ENCODE measurements at regions not wholly inside any gene's neighbourhood (a gene's known extent, or its start where the extent isn't known, plus 50 kb on each side); places are given as distances from the start of the nearest gene placed in this dataset.

GRCh38 chrX:40244980-40245379 lies 147.2 kb upstream of the BCOR start:
- no peak overlapping the region for H3K4me3 ChIP-seq (ENCODE audit: low read depth, low read length)
- H3K27me3 ChIP-seq (ENCODE audit: control insufficient read depth, insufficient read depth, low read length) = no peaks in the 10 kb centered on the region
- no peak for TF ChIP-seq CTCF (IDR thresholded peaks at IDR 0.05; ENCODE audit: insufficient read depth, low read length, poor library complexity, severe bottlenecking)
- DNase-seq (ENCODE audit: low read depth) = no peak
- H3K36me3 ChIP-seq (ENCODE audit: control insufficient read depth, insufficient read depth, low read length) = no peaks in the 10 kb centered on the region

- H3K27me3 ChIP-seq (ENCODE audit: control insufficient read depth, insufficient read depth, low read length) = no peaks in the 10 kb centered on the region
- no peak for DNase-seq (ENCODE audit: low read depth)
- H3K4me3 ChIP-seq (ENCODE audit: low read depth, low read length) = no peak overlapping the region
- H3K36me3 ChIP-seq (ENCODE audit: control insufficient read depth, insufficient read depth, low read length) = no peaks in the 10 kb centered on the region
- TF ChIP-seq CTCF (IDR thresholded peaks at IDR 0.05; ENCODE audit: insufficient read depth, low read length, poor library complexity, severe bottlenecking) = no peak
These were observed 146.2 kb upstream of the BCOR start for GRCh38 chrX:40243755-40244515.

- TF ChIP-seq CTCF (IDR thresholded peaks at IDR 0.05; ENCODE audit: insufficient read depth, low read length, poor library complexity, severe bottlenecking) = no peak
- Histone ChIP-seq H3K4me3 (ENCODE audit: low read depth, low read length) (no peak overlapping the region), H3K27me3 (ENCODE audit: control insufficient read depth, insufficient read depth, low read length) (no peaks in the 10 kb centered on the region), H3K36me3 (ENCODE audit: control insufficient read depth, insufficient read depth, low read length) (no peaks in the 10 kb centered on the region)
- no peak for DNase-seq (ENCODE audit: low read depth)
These were observed 143.1 kb upstream of the BCOR start for GRCh38 chrX:40240844-40241243.

GRCh38 chrX:40237731-40238178 lies 140.0 kb upstream of the BCOR start:
- DNase-seq (ENCODE audit: low read depth) = no peak
- Histone ChIP-seq H3K36me3 (ENCODE audit: control insufficient read depth, insufficient read depth, low read length) (no peaks in the 10 kb centered on the region), H3K4me3 (ENCODE audit: low read depth, low read length) (no peak overlapping the region), H3K27me3 (ENCODE audit: control insufficient read depth, insufficient read depth, low read length) (no peaks in the 10 kb centered on the region)
- TF ChIP-seq CTCF (IDR thresholded peaks at IDR 0.05; ENCODE audit: insufficient read depth, low read length, poor library complexity, severe bottlenecking) = no peak

- TF ChIP-seq CTCF (IDR thresholded peaks at IDR 0.05; ENCODE audit: insufficient read depth, low read length, poor library complexity, severe bottlenecking) = no peak
- Histone ChIP-seq H3K4me3 (ENCODE audit: low read depth, low read length) (no peak overlapping the region), H3K36me3 (ENCODE audit: control insufficient read depth, insufficient read depth, low read length) (no peaks in the 10 kb centered on the region), H3K27me3 (ENCODE audit: control insufficient read depth, insufficient read depth, low read length) (no peaks in the 10 kb centered on the region)
- no peak for DNase-seq (ENCODE audit: low read depth)
These were observed 132.9 kb upstream of the BCOR start for GRCh38 chrX:40230646-40231045.

GRCh38 chrX:40227125-40227524 lies 129.4 kb upstream of the BCOR start:
- Histone ChIP-seq H3K27me3 (ENCODE audit: control insufficient read depth, insufficient read depth, low read length) (no peaks in the 10 kb centered on the region), H3K36me3 (ENCODE audit: control insufficient read depth, insufficient read depth, low read length) (no peaks in the 10 kb centered on the region)

More at GRCh38 chrX:40227125-40227524, 129.4 kb upstream of the BCOR start:
- H3K4me3 ChIP-seq (ENCODE audit: low read depth, low read length) = no peak overlapping the region
- no peak for TF ChIP-seq CTCF (IDR thresholded peaks at IDR 0.05; ENCODE audit: insufficient read depth, low read length, poor library complexity, severe bottlenecking)
- no peak for DNase-seq (ENCODE audit: low read depth)
